HUES48 (cell line): ENCODE measurements at regions not wholly inside any gene's neighbourhood (a gene's known extent, or its start where the extent isn't known, plus 50 kb on each side); places are given as distances from the start of the nearest gene placed in this dataset.

ENCODE experiments used
- H3K27ac ChIP-seq: one replicate; pipeline ENCODE4 v1.7.0; 2013; ENCODE audit warnings: low read depth, low read length, inconsistent platforms
- H3K27me3 ChIP-seq: 2 replicates; pipeline ENCODE4 v1.6.1; 2013; ENCODE audit warnings: mild to moderate bottlenecking, low read length; ENCODE audit not compliant: control insufficient read depth, insufficient read depth
- H3K36me3 ChIP-seq: 2 replicates; pipeline ENCODE4 v1.6.1; 2013; ENCODE audit warnings: low read length; ENCODE audit not compliant: control insufficient read depth, insufficient read depth
- H3K4me1 ChIP-seq: 2 replicates; pipeline ENCODE4 v1.6.1; 2013; ENCODE audit warnings: mild to moderate bottlenecking, low read length; ENCODE audit not compliant: control insufficient read depth, insufficient read depth
- H3K4me3 ChIP-seq: 2 replicates; pipeline ENCODE4 v1.5.1; 2013; ENCODE audit warnings: mild to moderate bottlenecking, low read depth, low read length
- H3K9ac ChIP-seq: 2 replicates; pipeline ENCODE4 v1.6.1; 2013; ENCODE audit warnings: mild to moderate bottlenecking, low read depth, low read length, moderate library complexity
- H3K9me3 ChIP-seq: 2 replicates; pipeline ENCODE4 v1.6.1; 2013; ENCODE audit warnings: low read length; ENCODE audit not compliant: control insufficient read depth, insufficient read depth

- H3K27me3 ChIP-seq: no peaks in the 10 kb centered on the region
- no peak overlapping the region for H3K4me3 ChIP-seq
These were observed 138.1 kb upstream of the RMST start for GRCh38 chr12:97324471-97324870.

GRCh38 chr12:97335115-97335514 lies 127.5 kb upstream of the RMST start:
- Histone ChIP-seq H3K4me3 (no peak overlapping the region), H3K4me1 (peaks cover 3% of the 10 kb centered on the region; the same call in 1 of the 2 replicates), H3K27me3 (no peaks in the 10 kb centered on the region), H3K27ac (no peak overlapping the region), H3K9ac (no peak overlapping the region), H3K9me3 (no peaks in the 10 kb centered on the region), H3K36me3 (no peaks in the 10 kb centered on the region)

More at GRCh38 chr12:97324471-97324870, 138.1 kb upstream of the RMST start:
- Histone ChIP-seq H3K4me1 (peaks cover 43% of the 10 kb centered on the region), H3K27ac (no peak overlapping the region), H3K9ac (no peak overlapping the region), H3K36me3 (no peaks in the 10 kb centered on the region), H3K9me3 (no peaks in the 10 kb centered on the region)

GRCh38 chr12:97336900-97337751 lies 125.5 kb upstream of the RMST start:
- Histone ChIP-seq H3K4me3 (no peak overlapping the region), H3K27me3 (no peaks in the 10 kb centered on the region), H3K36me3 (no peaks in the 10 kb centered on the region), H3K27ac (no peak overlapping the region), H3K9me3 (no peaks in the 10 kb centered on the region), H3K4me1 (peaks cover 3% of the 10 kb centered on the region; the same call in 1 of the 2 replicates), H3K9ac (no peak overlapping the region)

- H3K36me3 ChIP-seq: no peaks in the 10 kb centered on the region
- no peak overlapping the region for H3K4me3 ChIP-seq
- H3K9me3 ChIP-seq: no peaks in the 10 kb centered on the region
- H3K27ac ChIP-seq: no peak overlapping the region
- peaks cover under 1% of the 10 kb centered on the region; the same call in 1 of the 2 replicates for H3K4me1 ChIP-seq
- no peaks in the 10 kb centered on the region for H3K27me3 ChIP-seq
- H3K9ac ChIP-seq: no peak overlapping the region
These were observed 120.5 kb upstream of the RMST start for GRCh38 chr12:97342130-97342529.

- Histone ChIP-seq H3K4me3 (no peak overlapping the region), H3K9ac (no peak overlapping the region), H3K36me3 (no peaks in the 10 kb centered on the region), H3K9me3 (no peaks in the 10 kb centered on the region), H3K27me3 (no peaks in the 10 kb centered on the region), H3K4me1 (no peaks in the 10 kb centered on the region), H3K27ac (no peak overlapping the region)
These were observed 114.6 kb upstream of the RMST start for GRCh38 chr12:97347956-97348355.

- no peaks in the 10 kb centered on the region for H3K36me3 ChIP-seq
- no peak overlapping the region for H3K9ac ChIP-seq
- no peaks in the 10 kb centered on the region for H3K27me3 ChIP-seq
- H3K4me3 ChIP-seq: no peak overlapping the region
- no peaks in the 10 kb centered on the region for H3K4me1 ChIP-seq
- H3K27ac ChIP-seq: no peak overlapping the region
- H3K9me3 ChIP-seq: peaks cover 12% of the 10 kb centered on the region
These were observed 104.2 kb upstream of the RMST start for GRCh38 chr12:97358361-97358760.

GRCh38 chr12:97359021-97359690 lies 103.4 kb upstream of the RMST start:
- H3K27me3 ChIP-seq: no peaks in the 10 kb centered on the region
- no peaks in the 10 kb centered on the region for H3K36me3 ChIP-seq
- no peak overlapping the region for H3K4me3 ChIP-seq
- no peak overlapping the region for H3K9ac ChIP-seq
- H3K27ac ChIP-seq: no peak overlapping the region
- no peaks in the 10 kb centered on the region for H3K4me1 ChIP-seq
- H3K9me3 ChIP-seq: peaks cover 12% of the 10 kb centered on the region

- no peaks in the 10 kb centered on the region for H3K9me3 ChIP-seq
- H3K4me3 ChIP-seq: no peak overlapping the region
- no peaks in the 10 kb centered on the region for H3K27me3 ChIP-seq
- H3K27ac ChIP-seq: no peak overlapping the region
- peaks cover 4% of the 10 kb centered on the region for H3K4me1 ChIP-seq
- H3K9ac ChIP-seq: no peak overlapping the region
- H3K36me3 ChIP-seq: no peaks in the 10 kb centered on the region
These were observed 98.9 kb upstream of the RMST start for GRCh38 chr12:97363693-97364092.

- no peak overlapping the region for H3K27ac ChIP-seq
- no peaks in the 10 kb centered on the region for H3K36me3 ChIP-seq
- peaks cover 7% of the 10 kb centered on the region for H3K4me1 ChIP-seq
- H3K9me3 ChIP-seq: no peaks in the 10 kb centered on the region
- H3K27me3 ChIP-seq: no peaks in the 10 kb centered on the region
- no peak overlapping the region for H3K9ac ChIP-seq
- no peak overlapping the region for H3K4me3 ChIP-seq
These were observed 94.0 kb upstream of the RMST start for GRCh38 chr12:97368462-97369163.

- Histone ChIP-seq H3K27ac (no peak overlapping the region), H3K9ac (no peak overlapping the region), H3K36me3 (no peaks in the 10 kb centered on the region), H3K4me3 (no peak overlapping the region), H3K27me3 (no peaks in the 10 kb centered on the region), H3K9me3 (no peaks in the 10 kb centered on the region), H3K4me1 (no peaks in the 10 kb centered on the region)
These were observed 87.3 kb upstream of the RMST start for GRCh38 chr12:97375310-97375709.

- H3K4me1 ChIP-seq: no peaks in the 10 kb centered on the region
- no peak overlapping the region for H3K9ac ChIP-seq
- H3K4me3 ChIP-seq: no peak overlapping the region
- no peaks in the 10 kb centered on the region for H3K36me3 ChIP-seq
- H3K9me3 ChIP-seq: no peaks in the 10 kb centered on the region
- no peaks in the 10 kb centered on the region for H3K27me3 ChIP-seq
- no peak overlapping the region for H3K27ac ChIP-seq
These were observed 82.2 kb upstream of the RMST start for GRCh38 chr12:97380440-97380839.
